Left ventricle myocardium inferior (tissue), 1 donor: ENCODE measurements at regions not wholly inside any gene's neighbourhood (a gene's known extent, or its start where the extent isn't known, plus 50 kb on each side); places are given as distances from the start of the nearest gene placed in this dataset.

ENCODE experiments used
- DNase-seq: peaks from one replicate; pipeline ENCODE4 v3.0.0-alpha.2; 2020
- H3K27ac ChIP-seq: fragments of 200-600 bp; replicated peaks from 2 replicates; pipeline ENCODE4 v1.8.0; 2021
- H3K27me3 ChIP-seq: fragments of 200-600 bp; 2 replicates; pipeline ENCODE4 v1.8.0; 2021; ENCODE audit warnings: low read depth
- H3K36me3 ChIP-seq: fragments of 200-600 bp; 2 replicates; pipeline ENCODE4 v1.8.0; 2021
- H3K4me1 ChIP-seq: fragments of 200-600 bp; 2 replicates; pipeline ENCODE4 v1.8.0; 2021
- H3K4me3 ChIP-seq: fragments of 200-600 bp; 2 replicates; pipeline ENCODE4 v1.8.0; 2021; ENCODE audit warnings: mild to moderate bottlenecking, moderate library complexity
- H3K9me3 ChIP-seq: fragments of 200-600 bp; replicated peaks from 2 replicates; pipeline ENCODE4 v1.8.0; 2021
- CTCF ChIP-seq: fragments of 200-600 bp; IDR thresholded peaks from 2 replicates; pipeline ENCODE4 v1.8.0; 2021; ENCODE audit warnings: antibody characterized with exemption, mild to moderate bottlenecking, borderline replicate concordance
- intact Hi-C: fragments of 100-400 bp; cut with micrococcal nuclease; formaldehyde crosslinking; loops from one replicate; pipeline ENCODE4 v1.11.0; 2022
- donor health status: DM: no; HTN: yes; CAD: no; lungs with severe emphysema.

DNA sequence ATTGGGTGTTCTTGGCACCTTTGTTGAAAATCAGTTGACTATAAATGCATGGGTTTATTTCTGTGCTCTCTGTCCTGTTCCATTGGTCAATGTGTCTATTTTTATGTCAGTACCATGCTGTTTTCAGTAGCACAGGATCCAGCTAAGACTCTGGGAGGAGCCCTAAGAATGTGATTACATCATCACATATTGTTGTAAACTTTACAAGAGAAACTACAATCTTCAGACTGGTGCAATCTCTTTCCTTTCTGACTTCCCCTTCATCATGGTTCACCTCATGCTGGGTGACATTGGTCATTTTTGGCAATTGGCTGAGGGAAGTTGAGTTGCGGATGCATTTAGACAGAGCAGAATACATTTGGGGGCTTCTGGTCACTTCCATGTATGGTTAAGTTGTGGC, 88.4 kb downstream of the C21orf91 start:
- no peak overlapping the region for H3K27ac ChIP-seq
- no peaks in the 10 kb centered on the region for H3K27me3 ChIP-seq
- H3K4me3 ChIP-seq, result no peak overlapping the region
- no peak for TF ChIP-seq CTCF
- H3K4me1 ChIP-seq, result no peaks in the 10 kb centered on the region
- intact Hi-C loops, result no loop called here
- DNase-seq, result no peak
- no peaks in the 10 kb centered on the region for H3K9me3 ChIP-seq
- H3K36me3 ChIP-seq, result no peaks in the 10 kb centered on the region

DNA sequence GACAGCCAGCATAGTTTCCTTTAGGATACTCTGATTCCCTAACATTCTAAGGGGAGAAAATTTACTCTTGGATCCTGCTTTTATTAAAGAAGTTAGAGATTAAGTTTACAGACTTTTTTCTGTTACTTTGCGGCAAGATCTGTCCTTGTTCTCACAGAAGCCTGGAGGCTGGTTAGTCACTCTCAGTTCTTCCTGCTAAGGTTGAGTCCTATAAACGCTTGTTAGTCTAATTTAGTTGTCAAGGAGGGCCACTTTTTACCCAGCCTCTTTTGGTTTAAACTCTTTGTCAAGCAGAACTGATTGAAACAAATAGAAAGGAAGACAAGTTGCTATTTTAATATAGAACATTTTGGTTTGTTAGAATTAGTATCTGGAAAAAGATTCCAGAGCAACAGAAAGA, 89.7 kb downstream of the C21orf91 start:
- H3K36me3 ChIP-seq, result no peaks in the 10 kb centered on the region
- no peaks in the 10 kb centered on the region for H3K27me3 ChIP-seq
- no peak overlapping the region for H3K27ac ChIP-seq
- intact Hi-C loops, result no loop called here
- no peak for TF ChIP-seq CTCF
- no peak for DNase-seq
- no peaks in the 10 kb centered on the region for H3K9me3 ChIP-seq
- no peak overlapping the region for H3K4me3 ChIP-seq
- no peaks in the 10 kb centered on the region for H3K4me1 ChIP-seq

DNA sequence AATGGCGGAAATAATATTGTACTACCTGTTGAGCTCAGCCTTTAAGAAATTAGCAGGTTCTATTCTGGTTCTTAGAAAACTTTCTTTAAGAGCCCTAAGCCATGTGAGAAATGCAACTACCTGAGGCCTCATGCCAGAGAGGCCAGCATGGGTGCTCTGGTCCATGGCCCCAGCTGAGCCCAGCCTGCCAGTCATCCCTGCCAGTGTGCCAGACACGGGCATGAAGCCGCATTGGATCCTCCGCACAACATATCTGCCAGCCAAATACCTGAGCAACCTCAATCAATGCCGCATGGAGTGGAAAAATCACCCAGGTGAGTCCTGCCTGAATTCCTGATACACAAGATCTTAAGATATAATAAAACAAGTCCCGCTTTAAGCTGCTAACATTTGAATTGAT, 91.8 kb downstream of the C21orf91 start:
- Histone ChIP-seq H3K27ac (no peak overlapping the region), H3K27me3 (no peaks in the 10 kb centered on the region), H3K9me3 (no peaks in the 10 kb centered on the region), H3K4me1 (no peaks in the 10 kb centered on the region), H3K36me3 (no peaks in the 10 kb centered on the region), H3K4me3 (no peak overlapping the region)
- no peak for TF ChIP-seq CTCF
- intact Hi-C loops, result no loop called here
- no peak for DNase-seq

DNA sequence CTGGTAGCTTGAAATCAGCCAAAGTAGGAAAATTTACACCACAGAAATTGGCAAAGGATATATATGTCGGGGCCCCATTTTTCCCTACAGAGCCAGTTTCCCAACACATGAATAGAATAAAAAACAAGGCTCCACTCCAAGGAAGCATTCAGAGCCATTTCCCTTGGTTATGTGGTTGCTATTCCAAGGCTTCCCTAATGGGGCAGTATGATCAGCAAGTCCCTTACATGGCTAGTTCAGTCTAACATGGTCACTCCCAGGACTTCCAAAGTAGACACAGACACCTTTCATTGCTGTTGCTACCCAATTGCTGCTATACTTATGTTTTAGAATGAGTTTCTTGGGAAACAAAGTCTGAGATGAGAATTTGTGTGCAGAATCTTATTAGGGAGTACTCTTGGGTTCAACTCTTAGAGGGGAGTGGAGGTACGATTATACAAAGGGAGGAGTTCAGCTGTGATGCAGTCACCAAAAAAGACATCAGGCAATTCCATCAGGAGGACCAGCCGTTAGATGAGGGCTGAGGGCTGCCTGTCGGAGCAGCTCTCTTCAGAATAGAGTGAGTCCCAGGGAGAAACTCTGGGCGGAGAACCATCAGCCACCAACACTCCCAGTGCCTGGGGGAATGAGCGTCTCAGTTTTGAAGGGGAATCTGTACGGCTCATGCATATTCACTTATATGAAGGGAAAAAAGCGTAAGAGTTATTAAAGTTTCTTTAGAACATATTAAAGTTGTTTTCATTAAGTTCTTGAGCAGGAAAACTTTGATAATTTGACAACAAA, 92.9 kb downstream of the C21orf91 start:
- intact Hi-C loops, result no loop called here
- H3K4me1 ChIP-seq, result no peaks in the 10 kb centered on the region
- TF ChIP-seq CTCF, result no peak
- H3K9me3 ChIP-seq, result no peaks in the 10 kb centered on the region
- H3K27me3 ChIP-seq, result no peaks in the 10 kb centered on the region
- H3K27ac ChIP-seq, result no peak overlapping the region
- no peak for DNase-seq
- H3K4me3 ChIP-seq, result no peak overlapping the region
- no peaks in the 10 kb centered on the region for H3K36me3 ChIP-seq

DNA sequence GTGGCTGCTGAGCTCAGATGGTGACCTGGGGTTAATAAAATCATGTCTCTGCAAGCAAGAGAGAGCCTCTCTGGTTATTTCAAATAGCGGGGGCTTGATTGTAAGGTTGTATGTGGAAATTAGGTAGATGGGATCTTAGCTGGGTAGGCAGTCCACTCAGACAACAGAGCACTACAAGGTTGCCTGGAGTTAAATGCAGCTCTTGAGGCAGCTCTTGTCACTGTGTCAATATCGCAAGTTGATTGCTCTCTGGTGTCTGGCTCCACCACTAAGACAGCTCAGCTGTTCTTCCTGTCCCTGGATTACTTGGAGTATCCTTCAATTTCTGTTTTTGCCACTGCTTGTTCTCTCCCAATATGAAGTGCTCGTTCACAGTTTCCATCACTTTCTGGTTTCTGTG, 93.8 kb downstream of the C21orf91 start:
- intact Hi-C loops, result no loop called here
- Histone ChIP-seq H3K4me1 (no peaks in the 10 kb centered on the region), H3K27ac (no peak overlapping the region), H3K9me3 (no peaks in the 10 kb centered on the region), H3K36me3 (no peaks in the 10 kb centered on the region), H3K4me3 (no peak overlapping the region), H3K27me3 (no peaks in the 10 kb centered on the region)
- DNase-seq, result no peak
- no peak for TF ChIP-seq CTCF

DNA sequence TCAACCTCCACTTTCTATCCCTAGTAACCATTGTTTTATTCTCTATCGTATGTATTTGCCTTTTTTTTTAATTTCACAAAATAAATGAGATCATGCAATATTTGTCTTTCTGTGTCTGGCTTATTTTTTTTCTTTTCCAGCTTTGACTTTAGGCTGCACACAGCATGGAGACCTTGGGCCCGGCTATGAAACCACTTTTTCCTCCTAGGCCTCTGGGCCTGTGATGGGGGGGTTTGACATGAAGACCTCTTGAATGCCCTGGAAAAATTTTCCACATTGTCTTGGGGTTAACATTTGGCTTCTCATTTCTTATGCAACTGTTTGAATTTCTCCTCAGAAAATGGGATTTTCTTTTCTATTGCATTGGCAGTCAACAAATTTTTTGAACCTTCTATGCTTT, 100.2 kb upstream of the BTG3 start:
- H3K4me3 ChIP-seq, result no peak overlapping the region
- TF ChIP-seq CTCF, result no peak
- H3K36me3 ChIP-seq, result no peaks in the 10 kb centered on the region
- no peaks in the 10 kb centered on the region for H3K4me1 ChIP-seq
- H3K27ac ChIP-seq, result no peak overlapping the region
- no peaks in the 10 kb centered on the region for H3K27me3 ChIP-seq
- no peaks in the 10 kb centered on the region for H3K9me3 ChIP-seq
- intact Hi-C loops, result no loop called here
- DNase-seq, result no peak
